Heart right ventricle (tissue), 16 donors: ENCODE measurements at regions not wholly inside any gene's neighbourhood (a gene's known extent, or its start where the extent isn't known, plus 50 kb on each side); places are given as distances from the start of the nearest gene placed in this dataset.
A peak's percentile ranks its signal among the peaks of the same experiment; 100 is the strongest.

Experiments used
- ATAC-seq, 8 donors: fragments of 200-7000 bp; cut with Tn5 transposase; one replicate each; pipeline ENCODE4 v1.9.1; 2020; ENCODE audit warnings: mild to moderate bottlenecking in 8 of 8, moderate library complexity in 8 of 8, moderate number of reproducible peaks in 1 of 8
- DNase-seq, 2 donors: peaks; one replicate each; pipeline ENCODE4 v3.0.0-alpha.2; 2020
- H3K27ac ChIP-seq, 10 donors: fragments of 200-600 bp; sonication (generic) in 2 of 10; one replicate each; pipeline versions ENCODE4 v1.5.0 to v1.8.0; 2020 to 2022; ENCODE audit warnings: mild to moderate bottlenecking in 3 of 10
- H3K27me3 ChIP-seq, 7 donors: fragments of 200-600 bp; one replicate each; pipeline ENCODE4 v1.8.0; 2021 to 2022; ENCODE audit warnings: mild to moderate bottlenecking in 2 of 7
- H3K36me3 ChIP-seq, 9 donors: fragments of 200-600 bp; sonication (generic) in 1 of 9; one replicate each; pipeline versions ENCODE4 v1.5.0 to v1.8.0; 2020 to 2022; ENCODE audit warnings: mild to moderate bottlenecking in 2 of 9
- H3K4me1 ChIP-seq, 9 donors: fragments of 200-600 bp; sonication (generic) in 1 of 9; one replicate each; pipeline versions ENCODE4 v1.5.0 to v1.8.0; 2020 to 2022; ENCODE audit warnings: mild to moderate bottlenecking in 4 of 9
- H3K4me3 ChIP-seq, 10 donors: fragments of 200-600 bp; sonication (generic) in 2 of 10; one replicate each; pipeline versions ENCODE4 v1.5.0 to v1.8.0; 2020 to 2022; ENCODE audit warnings: mild to moderate bottlenecking in 7 of 10, moderate library complexity in 2 of 10
- H3K9me3 ChIP-seq, 11 donors: fragments of 200-600 bp in 10 of 11; sonication (generic) in 2 of 11; one replicate each; pipeline versions ENCODE4 v1.5.0 to v1.8.0; 2013 to 2022; ENCODE audit warnings: mild to moderate bottlenecking in 2 of 11, control low read depth in 1 of 11, moderate library complexity in 1 of 11
- WGBS, 2 donors: extraction: QIAGEN DNeasy Blood & Tissue Kit; methylation state at CpG; one replicate each; pipeline ENCODE4 v1.1.7; 2013; ENCODE audit warnings: inconsistent platforms in 1 of 2; 5-methylcytosine and 5-hydroxymethylcytosine counted together
- intact Hi-C, 10 donors: fragments of 100-400 bp; cut with DNase I; formaldehyde crosslinking; loops; one replicate each; pipeline versions ENCODE4 v1.11.1 to v1.14.2; 2022
- TF ChIP-seq, protein P1 (sequence below), 9 donors: fragments of 200-600 bp; sonication (generic) in 2 of 9; IDR thresholded peaks; one replicate each; pipeline versions ENCODE4 v1.5.0 to v1.8.0; 2021 to 2022; ENCODE audit warnings: antibody characterized with exemption in 9 of 9, mild to moderate bottlenecking in 5 of 9, moderate library complexity in 1 of 9
- donor health status: Arrhythmogenic right ventricular cardiomyopathy.
- donor health status: ischemic (EF 13 %, LVEDD 7.1; RV severe dilation, severe dysfunction).
- donor health status: healthy with polysubstance abuse.
- donor health status: DM: no; HTN: yes; CAD: no.
- donor health status: DM: no; HTN: no; CAD: no.
- donor health status: ischemic (EF 25% LVEDD 6.9; RV normal size, moderate dysfunction).
- donor health status: ischemic (EF 25% LVEDD 5.7; RV mildly dilated, moderate dysfunction).
- donor health status: healthy.
- donor health status: DM: yes; HTN: yes; CAD: no.
- donor health status: Ischemic cardiomyopathy.
- donor health status: ischemic (EF 35%, LVEDD 5.7; RV mildly dilated, moderate dysfunction).
- donor health status: nonischemic (EF 11% LVEDD 7.7; RV severe dilation, severe dysfunction).
- donor health status: DM: yes; HTN: yes; CAD: no.
- donor health status: PGD.
- donor health status: ischemic (EF 29% LVEDD 5.4; RV normal size, mild dysfunction).
- donor health status: nonischemic (EF 23%, LVEDD 6.1; RV moderate dilation, normal function).

DNA sequence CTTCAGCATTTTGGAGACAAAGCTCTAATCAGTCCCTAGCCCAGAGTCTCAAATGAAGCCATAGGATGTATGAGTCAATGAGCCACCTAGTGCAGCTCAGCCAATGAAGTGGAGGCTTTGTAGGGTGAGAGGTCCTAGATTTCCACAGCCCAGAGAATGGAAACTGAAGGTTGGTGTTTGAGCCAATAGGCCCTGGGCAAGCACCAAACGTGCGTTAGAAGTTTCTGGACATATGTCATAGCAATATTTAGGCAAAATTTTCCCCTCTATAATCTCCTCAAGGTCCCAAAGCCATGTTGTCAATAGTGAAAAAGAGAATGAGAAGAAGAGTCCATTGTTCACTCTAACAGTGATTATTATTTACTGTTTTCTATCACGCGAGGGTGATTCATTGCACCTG is 361.3 kb downstream of the PLPP3 start:
- 92 to 94% methylated on average over 4 of the region's 4 CpGs for WGBS, 2 donors

DNA sequence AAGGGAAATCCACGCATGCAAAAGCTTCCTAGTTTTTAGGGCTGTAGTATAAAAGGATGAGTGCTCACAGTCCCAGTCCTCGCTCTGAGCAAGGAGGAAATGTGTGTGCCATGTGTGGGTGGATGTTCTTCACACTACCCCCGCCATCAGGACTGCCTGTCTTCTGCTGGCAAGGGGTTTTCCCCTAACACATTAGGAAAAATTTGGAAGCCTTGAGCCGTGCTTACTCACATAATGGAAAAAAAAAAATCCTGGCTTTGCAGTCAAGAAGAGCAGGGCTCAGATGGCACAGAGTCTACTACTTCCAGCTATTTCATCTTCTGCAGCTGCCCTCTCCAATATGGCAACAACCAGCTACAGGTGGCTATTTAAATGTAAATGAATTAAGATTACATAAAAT is 363.1 kb downstream of the PLPP3 start:
- Histone ChIP-seq H3K27me3 (no peaks in the 10 kb centered on the region), H3K27ac (no peak overlapping the region), H3K4me1 (peaks cover 0 to 10% (median 0%) of the 10 kb centered on the region in 9 donors), H3K9me3 (no peaks in the 10 kb centered on the region), H3K36me3 (no peaks in the 10 kb centered on the region), H3K4me3 (no peak overlapping the region)
- intact Hi-C loops = no loop called here
- TF ChIP-seq, protein P1, sequence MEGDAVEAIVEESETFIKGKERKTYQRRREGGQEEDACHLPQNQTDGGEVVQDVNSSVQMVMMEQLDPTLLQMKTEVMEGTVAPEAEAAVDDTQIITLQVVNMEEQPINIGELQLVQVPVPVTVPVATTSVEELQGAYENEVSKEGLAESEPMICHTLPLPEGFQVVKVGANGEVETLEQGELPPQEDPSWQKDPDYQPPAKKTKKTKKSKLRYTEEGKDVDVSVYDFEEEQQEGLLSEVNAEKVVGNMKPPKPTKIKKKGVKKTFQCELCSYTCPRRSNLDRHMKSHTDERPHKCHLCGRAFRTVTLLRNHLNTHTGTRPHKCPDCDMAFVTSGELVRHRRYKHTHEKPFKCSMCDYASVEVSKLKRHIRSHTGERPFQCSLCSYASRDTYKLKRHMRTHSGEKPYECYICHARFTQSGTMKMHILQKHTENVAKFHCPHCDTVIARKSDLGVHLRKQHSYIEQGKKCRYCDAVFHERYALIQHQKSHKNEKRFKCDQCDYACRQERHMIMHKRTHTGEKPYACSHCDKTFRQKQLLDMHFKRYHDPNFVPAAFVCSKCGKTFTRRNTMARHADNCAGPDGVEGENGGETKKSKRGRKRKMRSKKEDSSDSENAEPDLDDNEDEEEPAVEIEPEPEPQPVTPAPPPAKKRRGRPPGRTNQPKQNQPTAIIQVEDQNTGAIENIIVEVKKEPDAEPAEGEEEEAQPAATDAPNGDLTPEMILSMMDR (IDR thresholded peaks at IDR 0.05) = no peak
- no peak for DNase-seq
- peak in 2 of 8 donors; percentile 30 to 73 for ATAC-seq
- 62 to 71% methylated on average over 4 of the region's 4 CpGs for WGBS, 2 donors

More for the DNA sequence above, 361.3 kb downstream of the PLPP3 start:
- TF ChIP-seq, protein P1 (IDR thresholded peaks at IDR 0.05) = no peak
- Histone ChIP-seq H3K27ac (no peak overlapping the region), H3K27me3 (no peaks in the 10 kb centered on the region), H3K9me3 (no peaks in the 10 kb centered on the region), H3K36me3 (no peaks in the 10 kb centered on the region), H3K4me1 (peaks cover 0 to 10% (median 0%) of the 10 kb centered on the region in 9 donors), H3K4me3 (no peak overlapping the region)
- no peak for DNase-seq
- intact Hi-C loops = no loop called here
- ATAC-seq = no peak

DNA sequence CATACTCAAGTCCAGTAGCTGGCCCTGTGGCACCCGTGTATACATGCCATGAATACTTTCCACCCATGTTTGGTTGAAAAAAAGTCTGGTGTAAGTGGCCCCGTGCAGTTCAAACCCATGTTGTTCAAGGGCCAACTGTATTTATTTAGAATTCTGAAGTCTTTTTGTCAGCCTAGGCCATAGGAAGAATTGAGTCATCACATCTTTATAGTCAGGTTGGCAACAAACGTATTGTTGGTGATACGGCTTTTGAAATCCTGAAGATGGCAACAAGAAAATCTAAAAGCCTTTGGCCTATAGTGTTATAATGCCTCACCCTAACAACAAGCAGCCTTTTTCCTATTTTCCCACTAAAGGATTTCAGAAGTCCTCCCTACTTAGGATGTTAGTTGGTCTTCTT is 363.6 kb downstream of the PLPP3 start:
- no peak for ATAC-seq
- Histone ChIP-seq H3K9me3 (no peaks in the 10 kb centered on the region), H3K27me3 (no peaks in the 10 kb centered on the region), H3K4me3 (no peak overlapping the region), H3K36me3 (no peaks in the 10 kb centered on the region), H3K27ac (no peak overlapping the region), H3K4me1 (peaks cover 0 to 10% (median 0%) of the 10 kb centered on the region in 9 donors)
- WGBS, 2 donors = 82 to 96% methylated on average over 4 of the region's 4 CpGs
- DNase-seq = no peak
- intact Hi-C loops = no loop called here
- TF ChIP-seq, protein P1 (IDR thresholded peaks at IDR 0.05) = no peak

DNA sequence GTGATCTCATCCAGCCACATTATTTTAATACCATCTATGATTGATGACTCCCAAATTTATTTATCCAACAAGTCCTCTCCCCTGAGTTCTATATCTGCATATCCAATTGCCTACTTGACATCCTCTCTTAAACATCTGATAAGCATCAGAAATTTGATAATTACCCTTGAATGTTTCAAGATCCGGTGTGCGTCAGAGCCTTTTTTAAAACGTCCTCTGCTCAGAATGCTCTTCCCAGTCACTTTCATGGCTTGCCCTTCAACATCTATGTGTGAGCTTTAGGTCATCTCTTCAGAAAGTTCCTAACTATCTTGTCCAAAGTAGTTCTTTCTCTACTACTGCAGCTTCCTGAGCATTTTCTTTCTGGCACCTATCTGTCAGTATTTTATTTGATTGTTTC is 364.3 kb downstream of the PLPP3 start:
- WGBS, 2 donors = 88 to 89% methylated on average over 3 of the region's 3 CpGs
- no peak for ATAC-seq
- TF ChIP-seq, protein P1 (IDR thresholded peaks at IDR 0.05) = no peak
- no peak overlapping the region for H3K27ac ChIP-seq
- H3K27me3 ChIP-seq = no peaks in the 10 kb centered on the region
- peaks cover 0 to 10% (median 0%) of the 10 kb centered on the region in 9 donors for H3K4me1 ChIP-seq
- H3K4me3 ChIP-seq = no peak overlapping the region
- no peaks in the 10 kb centered on the region for H3K36me3 ChIP-seq
- intact Hi-C loops = no loop called here
- DNase-seq = no peak
- H3K9me3 ChIP-seq = no peaks in the 10 kb centered on the region
